Neural cell (in vitro differentiated cells): ENCODE measurements at regions not wholly inside any gene's neighbourhood (a gene's known extent, or its start where the extent isn't known, plus 50 kb on each side); places are given as distances from the start of the nearest gene placed in this dataset.

ENCODE experiments used
- MXI1 ChIP-seq: fragments of 450-650 bp; conservative IDR thresholded peaks from 2 replicates; pipeline ENCODE4 v1.6.1; 2014; ENCODE audit warnings: antibody characterized with exemption, mild to moderate bottlenecking; ENCODE audit not compliant: poor library complexity, severe bottlenecking
- POLR2AphosphoS5 ChIP-seq: IDR thresholded peaks from 2 replicates; pipeline ENCODE4 v1.6.1; 2012
- TF ChIP-seq, protein P1 (sequence below): fragments of 450-650 bp; IDR thresholded peaks from 2 replicates; pipeline ENCODE4 v1.5.1; 2014; ENCODE audit warnings: antibody characterized with exemption, mild to moderate bottlenecking, moderate library complexity; ENCODE audit not compliant: poor library complexity, severe bottlenecking
- TF ChIP-seq, protein P2 (sequence below): IDR thresholded peaks from 2 replicates; pipeline ENCODE4 v1.6.1; 2012; ENCODE audit warnings: borderline replicate concordance

DNA sequence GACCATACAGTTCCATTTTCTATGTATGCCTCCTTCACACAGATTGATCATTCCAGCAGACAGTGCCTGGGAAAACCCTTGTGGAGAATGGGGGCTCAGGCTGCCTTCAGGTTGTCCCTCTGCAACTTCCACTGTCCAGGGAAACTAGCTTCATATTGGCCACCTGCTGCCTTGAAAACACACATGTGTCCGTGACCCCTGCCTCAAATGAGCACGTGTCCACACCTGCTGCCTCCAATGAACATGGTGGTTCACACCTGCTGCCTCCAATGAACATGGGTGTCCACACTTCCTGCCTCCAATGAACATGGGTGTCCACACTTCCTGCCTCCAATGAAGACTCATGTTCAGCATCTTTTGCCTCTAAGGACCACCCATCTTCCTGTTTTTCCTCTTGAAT lies 185.4 kb upstream of the ADCY2 start:
- TF ChIP-seq, protein P1, sequence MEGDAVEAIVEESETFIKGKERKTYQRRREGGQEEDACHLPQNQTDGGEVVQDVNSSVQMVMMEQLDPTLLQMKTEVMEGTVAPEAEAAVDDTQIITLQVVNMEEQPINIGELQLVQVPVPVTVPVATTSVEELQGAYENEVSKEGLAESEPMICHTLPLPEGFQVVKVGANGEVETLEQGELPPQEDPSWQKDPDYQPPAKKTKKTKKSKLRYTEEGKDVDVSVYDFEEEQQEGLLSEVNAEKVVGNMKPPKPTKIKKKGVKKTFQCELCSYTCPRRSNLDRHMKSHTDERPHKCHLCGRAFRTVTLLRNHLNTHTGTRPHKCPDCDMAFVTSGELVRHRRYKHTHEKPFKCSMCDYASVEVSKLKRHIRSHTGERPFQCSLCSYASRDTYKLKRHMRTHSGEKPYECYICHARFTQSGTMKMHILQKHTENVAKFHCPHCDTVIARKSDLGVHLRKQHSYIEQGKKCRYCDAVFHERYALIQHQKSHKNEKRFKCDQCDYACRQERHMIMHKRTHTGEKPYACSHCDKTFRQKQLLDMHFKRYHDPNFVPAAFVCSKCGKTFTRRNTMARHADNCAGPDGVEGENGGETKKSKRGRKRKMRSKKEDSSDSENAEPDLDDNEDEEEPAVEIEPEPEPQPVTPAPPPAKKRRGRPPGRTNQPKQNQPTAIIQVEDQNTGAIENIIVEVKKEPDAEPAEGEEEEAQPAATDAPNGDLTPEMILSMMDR: no peak
- TF ChIP-seq, protein P2, sequence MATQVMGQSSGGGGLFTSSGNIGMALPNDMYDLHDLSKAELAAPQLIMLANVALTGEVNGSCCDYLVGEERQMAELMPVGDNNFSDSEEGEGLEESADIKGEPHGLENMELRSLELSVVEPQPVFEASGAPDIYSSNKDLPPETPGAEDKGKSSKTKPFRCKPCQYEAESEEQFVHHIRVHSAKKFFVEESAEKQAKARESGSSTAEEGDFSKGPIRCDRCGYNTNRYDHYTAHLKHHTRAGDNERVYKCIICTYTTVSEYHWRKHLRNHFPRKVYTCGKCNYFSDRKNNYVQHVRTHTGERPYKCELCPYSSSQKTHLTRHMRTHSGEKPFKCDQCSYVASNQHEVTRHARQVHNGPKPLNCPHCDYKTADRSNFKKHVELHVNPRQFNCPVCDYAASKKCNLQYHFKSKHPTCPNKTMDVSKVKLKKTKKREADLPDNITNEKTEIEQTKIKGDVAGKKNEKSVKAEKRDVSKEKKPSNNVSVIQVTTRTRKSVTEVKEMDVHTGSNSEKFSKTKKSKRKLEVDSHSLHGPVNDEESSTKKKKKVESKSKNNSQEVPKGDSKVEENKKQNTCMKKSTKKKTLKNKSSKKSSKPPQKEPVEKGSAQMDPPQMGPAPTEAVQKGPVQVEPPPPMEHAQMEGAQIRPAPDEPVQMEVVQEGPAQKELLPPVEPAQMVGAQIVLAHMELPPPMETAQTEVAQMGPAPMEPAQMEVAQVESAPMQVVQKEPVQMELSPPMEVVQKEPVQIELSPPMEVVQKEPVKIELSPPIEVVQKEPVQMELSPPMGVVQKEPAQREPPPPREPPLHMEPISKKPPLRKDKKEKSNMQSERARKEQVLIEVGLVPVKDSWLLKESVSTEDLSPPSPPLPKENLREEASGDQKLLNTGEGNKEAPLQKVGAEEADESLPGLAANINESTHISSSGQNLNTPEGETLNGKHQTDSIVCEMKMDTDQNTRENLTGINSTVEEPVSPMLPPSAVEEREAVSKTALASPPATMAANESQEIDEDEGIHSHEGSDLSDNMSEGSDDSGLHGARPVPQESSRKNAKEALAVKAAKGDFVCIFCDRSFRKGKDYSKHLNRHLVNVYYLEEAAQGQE: no peak
- TF ChIP-seq MXI1: no peak
- no peak for TF ChIP-seq POLR2AphosphoS5
